H4 (cell line): ENCODE measurements at regions not wholly inside any gene's neighbourhood (a gene's known extent, or its start where the extent isn't known, plus 50 kb on each side); places are given as distances from the start of the nearest gene placed in this dataset.

Experiments used
- DNase-seq: peaks from one replicate; pipeline ENCODE4 v3.0.0-alpha.2; 2015; ENCODE audit warnings: low spot score

GRCh38 chr15:93649691-93650235 is 560.8 kb upstream of the RGMA start:
- DNase-seq, result no peak

DNA sequence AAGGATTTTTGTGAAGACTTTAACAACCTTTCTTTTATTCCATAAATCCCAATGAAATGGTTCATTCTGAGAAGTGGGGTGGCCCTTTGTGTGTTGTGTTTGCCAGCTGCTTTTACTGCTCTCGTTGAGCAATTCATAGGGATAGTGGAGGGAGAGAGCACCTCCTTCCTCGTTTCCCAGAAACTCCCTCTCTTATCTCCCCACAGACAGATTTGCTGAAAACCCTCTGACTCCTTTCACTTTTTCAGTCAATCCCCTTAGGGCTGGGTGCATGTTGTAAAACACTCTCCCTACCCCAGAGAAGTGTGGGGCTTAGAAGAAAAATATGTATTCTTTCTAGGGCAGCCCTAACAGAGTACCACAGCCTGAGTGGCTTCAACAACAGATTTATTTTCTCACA is 557.2 kb upstream of the RGMA start:
- no peak for DNase-seq

GRCh38 chr15:93645594-93645993 is 556.6 kb upstream of the RGMA start:
- DNase-seq, result no peak

DNA sequence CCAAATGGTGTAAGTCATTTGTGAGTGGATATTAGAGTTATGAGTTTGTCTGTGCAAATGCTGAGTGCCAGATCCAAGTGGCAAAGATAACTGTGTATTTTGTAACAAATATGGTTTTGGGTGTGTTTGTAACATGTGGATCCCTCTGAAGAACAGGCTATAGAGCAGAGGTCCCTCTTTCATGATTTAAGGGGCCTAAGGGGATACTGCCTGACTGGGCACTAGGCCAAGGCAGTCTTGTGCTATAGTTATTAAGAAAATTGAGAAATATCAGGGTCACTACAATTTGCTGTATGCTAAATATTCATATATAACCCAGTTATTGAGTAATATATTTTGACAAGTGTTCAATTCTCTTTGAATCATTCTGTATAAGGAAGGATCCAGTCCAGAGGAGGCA is 555.6 kb upstream of the RGMA start:
- no peak for DNase-seq

GRCh38 chr15:93640411-93640962 is 551.5 kb upstream of the RGMA start:
- no peak for DNase-seq

- no peak for DNase-seq
Observed at GRCh38 chr15:93631958-93632618, 543.1 kb upstream of the RGMA start.

DNA sequence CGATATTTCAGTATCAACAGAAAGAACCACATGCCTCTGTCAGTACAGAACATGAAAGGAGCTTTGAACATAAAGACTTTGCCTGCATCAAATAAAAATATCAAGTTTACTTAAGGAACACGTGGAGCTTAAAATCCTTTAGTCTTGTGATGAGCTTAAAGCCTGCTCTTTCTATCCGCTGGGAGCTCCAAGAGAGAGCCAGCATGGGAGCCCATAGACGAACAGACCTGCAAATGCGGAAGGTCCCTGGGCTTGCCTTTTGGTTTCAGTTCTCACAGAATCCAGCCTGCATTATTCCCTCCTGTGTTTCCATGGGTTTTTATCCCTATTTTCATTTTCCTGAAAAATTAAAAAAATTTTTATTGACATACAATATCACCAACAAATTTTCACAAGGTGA is 530.6 kb upstream of the RGMA start:
- no peak for DNase-seq

DNA sequence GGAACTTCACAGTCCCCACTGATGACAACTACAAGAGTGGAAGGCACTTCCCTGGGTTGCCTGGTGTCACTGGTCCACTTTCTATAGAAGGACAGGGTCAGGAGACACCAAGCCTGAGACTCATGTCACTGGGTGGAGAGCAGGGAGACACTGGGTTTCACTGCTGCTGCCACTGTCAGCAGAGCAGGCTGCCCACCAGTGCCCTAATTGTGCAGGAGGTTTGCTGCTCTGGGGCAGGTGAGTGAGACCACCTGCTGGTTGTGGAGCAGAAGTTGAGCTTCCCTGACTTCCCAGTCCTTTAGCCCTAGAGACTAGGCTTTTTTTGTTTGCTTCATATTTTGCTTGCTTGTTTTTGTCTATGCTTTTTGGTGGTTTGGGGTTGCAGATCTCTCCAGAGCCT is 528.4 kb upstream of the RGMA start:
- DNase-seq, result no peak

DNA sequence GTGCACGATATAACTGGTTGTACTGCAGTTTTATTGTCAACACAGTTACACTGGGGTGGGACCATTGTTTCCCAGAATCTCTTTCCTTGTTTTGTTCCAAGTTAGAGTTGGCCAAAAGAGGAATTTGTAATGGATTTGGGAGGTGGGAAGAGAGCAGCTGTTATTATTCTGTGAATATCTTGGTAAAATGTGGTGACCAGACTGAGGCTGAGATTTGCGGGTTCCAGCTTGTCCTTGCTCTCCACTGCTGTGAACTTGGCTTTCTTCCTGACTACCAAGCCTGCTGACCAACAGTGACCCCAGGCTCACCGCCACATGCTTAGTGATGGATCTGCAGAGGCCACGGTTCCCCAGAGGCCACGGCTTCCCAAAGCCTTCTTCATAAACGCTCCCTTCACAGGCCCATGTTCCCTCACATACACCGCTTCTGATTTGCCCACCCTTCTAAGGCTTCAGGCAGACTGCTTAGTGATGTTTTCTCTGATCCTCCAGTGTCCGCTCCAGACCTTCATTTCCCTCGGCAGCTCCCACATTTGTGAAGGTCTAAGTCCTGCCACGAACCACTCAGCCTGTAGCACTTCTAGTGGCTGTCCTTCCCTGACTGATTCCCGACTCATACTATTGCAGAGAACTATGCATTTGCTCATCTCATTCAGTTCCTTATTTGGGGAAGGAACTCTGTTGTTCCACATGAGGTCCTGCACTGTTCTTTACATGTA is 525.5 kb upstream of the RGMA start:
- no peak for DNase-seq

DNA sequence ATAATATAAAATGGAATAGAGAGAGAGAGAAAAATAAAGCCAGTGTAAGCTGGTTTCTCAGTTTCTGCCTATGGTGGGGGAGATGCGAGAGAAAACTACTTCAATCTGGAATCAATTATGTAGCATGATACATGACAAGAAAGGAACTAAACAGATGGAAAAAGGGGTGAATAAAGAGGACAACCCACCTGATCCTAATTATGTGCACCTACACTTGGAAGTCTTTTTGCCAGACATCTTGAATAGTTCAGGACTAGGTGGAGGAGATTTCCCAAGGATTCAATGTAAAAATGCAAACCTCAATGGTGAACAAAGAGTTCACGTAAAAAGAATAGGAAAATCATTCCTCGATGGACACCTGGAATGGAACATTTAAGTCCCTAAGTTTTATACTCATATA is 524.4 kb upstream of the RGMA start:
- no peak for DNase-seq

DNA sequence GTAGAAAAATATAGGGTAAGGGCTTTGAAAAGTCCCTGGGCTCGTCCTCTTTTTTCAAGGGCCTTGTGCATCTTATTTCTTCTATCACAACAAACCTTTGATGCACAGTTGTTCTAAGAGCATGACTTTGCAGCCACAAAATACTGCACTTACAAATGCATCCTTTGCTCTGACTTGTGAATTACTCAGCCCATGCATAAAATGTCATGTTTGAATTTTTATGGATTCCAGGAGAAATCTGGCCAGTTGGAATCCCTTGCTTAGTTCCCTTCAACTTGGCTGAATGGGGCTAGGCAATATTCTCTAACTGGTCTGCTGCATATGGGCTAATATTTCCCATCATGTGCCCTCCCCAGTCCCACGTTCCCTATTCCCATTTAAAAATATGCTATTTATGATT is 523.9 kb upstream of the RGMA start:
- no peak for DNase-seq

DNA sequence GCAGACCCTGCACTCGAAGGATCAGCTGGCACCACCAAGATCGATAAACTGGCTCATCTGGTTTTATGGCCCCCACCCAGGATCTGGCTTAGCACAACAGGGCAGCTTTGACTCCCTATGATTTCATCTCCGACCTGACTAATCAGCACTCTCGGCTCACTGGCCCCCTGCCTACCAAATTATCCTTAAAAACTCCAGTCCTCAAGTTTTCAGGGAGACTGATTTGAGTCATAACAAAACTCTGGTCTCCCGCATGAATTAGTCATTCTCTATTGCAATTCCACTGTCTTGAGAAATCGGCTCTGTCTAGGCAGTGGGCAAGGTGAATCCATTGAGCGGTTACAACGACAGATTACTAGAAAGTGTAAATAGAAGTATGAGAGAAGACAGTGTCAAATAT is 521.9 kb upstream of the RGMA start:
- no peak for DNase-seq

DNA sequence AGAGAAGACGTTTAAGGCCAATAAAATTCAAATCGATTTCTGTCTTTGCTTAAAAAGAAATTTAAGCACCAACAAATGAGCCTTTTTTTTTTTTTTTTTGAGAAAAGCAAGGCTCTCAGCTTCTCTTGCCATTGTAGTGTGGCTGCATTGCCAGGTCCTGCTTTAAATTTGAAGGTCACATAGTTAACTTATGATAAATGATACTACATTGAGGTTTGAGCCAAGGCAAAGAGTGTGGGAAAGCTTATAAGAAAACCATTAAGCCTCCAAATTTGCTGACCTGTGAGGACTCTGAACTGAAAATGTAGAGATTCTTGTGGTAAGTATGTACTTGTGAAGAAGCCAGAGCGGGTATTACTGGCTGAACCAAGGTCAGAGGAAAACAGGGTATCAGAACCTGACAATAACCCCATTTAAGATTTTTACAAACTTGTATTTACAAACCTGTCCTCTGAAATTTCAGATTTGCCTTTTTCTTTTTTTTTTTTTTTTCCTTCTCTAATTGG is 519.7 kb upstream of the RGMA start:
- no peak for DNase-seq

- DNase-seq, result no peak
Observed at GRCh38 chr15:93603550-93603949, 514.5 kb upstream of the RGMA start.

GRCh38 chr15:93587059-93587521 is 498.1 kb upstream of the RGMA start:
- no peak for DNase-seq

DNA sequence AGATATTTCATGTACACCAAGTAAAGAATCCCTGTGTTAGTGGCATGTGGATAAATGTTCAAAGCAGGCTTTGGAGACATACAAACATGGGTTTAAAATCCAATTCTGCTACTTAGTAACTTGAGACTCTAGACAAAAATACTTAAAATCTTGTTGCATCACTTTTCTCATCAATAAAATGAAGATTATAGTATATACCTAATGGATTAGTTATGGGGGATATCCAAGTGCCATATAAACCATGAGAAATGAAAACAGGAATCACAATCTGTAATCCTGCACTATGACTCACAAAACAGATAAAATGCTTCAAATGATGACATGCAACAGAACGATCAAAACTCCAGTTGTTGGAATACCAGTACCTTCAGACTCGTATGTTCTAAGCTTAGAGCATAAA is 496.0 kb upstream of the RGMA start:
- no peak for DNase-seq

DNA sequence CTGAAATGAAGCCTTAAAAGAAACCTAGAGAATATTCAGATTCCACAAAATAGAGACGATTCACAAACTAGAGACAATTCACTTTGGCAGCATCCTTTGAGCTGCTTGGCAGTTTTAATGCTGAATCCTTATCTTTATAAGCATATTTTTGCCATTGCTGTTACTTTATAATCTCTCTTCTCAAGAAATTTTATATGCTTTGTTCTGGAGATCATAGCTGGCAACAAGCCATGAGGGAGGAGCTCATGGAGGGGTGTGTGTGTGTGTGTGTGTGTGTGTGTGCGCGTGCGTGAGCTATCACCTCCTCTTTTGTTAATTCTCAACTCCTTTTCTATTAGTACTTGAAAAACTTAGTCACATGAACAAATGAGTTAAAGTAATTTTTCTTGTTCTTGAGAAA is 495.0 kb upstream of the RGMA start:
- DNase-seq, result no peak

GRCh38 chr15:93583552-93583951 is 494.5 kb upstream of the RGMA start:
- no peak for DNase-seq

DNA sequence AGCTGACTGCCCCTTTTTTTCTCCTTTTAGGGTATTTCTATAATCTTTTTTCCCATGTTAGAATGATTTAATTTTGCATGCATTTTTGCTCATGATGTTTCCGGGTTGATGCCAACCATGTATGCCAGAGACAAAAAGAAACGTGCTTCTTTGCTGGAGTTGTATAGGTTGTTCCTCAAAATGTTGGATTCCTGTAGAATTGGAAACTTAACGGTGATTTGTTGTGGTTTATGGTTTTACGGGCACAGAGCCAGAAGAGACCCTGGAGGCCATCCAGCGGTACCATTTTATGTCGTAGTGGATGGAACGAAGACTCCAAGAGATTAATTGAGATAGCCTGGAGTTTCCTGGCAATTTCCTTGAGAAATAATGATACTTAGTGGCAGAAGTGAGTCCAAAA is 481.5 kb upstream of the RGMA start:
- no peak for DNase-seq

DNA sequence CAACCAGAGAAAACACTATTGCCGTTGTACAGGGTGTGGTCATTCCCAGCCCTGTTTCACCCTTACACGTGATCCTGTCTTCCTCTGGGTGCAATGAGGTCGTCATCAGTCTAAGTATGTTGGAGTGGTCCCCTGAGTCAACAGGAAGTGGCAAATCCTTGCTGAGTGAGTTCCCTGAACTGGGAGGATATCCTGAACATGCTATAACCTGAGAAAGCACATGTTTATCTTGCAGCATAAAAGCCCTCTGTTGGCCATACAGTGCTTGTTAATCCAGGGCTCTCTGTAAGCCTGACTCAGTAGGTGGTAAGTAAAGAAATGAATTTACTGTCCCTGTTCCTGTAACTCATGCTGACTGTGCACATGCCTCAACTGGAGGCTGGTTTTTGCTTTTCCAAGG is 477.8 kb upstream of the RGMA start:
- DNase-seq, result peak; percentile 8

- DNase-seq, result no peak
Observed at GRCh38 chr15:93565201-93565600, 476.2 kb upstream of the RGMA start.

DNA sequence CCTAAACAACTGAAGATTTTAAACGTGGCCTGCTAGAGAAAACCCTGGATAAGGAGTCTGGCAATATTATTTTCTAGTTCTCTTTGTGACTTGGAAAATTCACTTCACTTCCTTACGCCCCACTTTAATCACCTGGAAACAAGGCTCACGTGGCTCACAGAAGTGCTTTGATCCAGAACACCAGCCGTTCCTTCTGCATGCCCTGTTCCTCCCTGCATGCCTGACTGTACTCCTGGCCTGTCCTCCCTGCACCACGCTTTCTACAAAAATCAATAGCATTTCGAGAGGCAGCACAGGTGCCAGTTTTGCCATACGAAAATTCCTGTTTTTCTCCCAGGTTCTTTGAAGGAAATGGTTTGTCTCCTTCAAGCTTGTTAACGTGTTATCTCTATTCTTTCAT is 474.2 kb upstream of the RGMA start:
- DNase-seq, result no peak
